Activated CD4-positive, alpha-beta memory T cell treated with anti-CD3 and anti-CD28 coated beads for 36 hours (primary cell): ENCODE measurements at regions not wholly inside any gene's neighbourhood (a gene's known extent, or its start where the extent isn't known, plus 50 kb on each side); places are given as distances from the start of the nearest gene placed in this dataset.

Source experiments
- CTCF ChIA-PET: fragments of 350-600 bp; sonication (Branson Sonifier 250); formaldehyde crosslinking; loops from one replicate; lab custom pipeline; 2021; ENCODE audit warnings: antibody characterized with exemption, inconsistent platforms; lab: Charles Lee
- POLR2A ChIA-PET: fragments of 350-600 bp; sonication (Branson Sonifier 250); formaldehyde crosslinking; loops from one replicate; lab custom pipeline; 2021; ENCODE audit warnings: antibody characterized with exemption; lab: Charles Lee
- DNase-seq: peaks from one replicate; pipeline ENCODE4 v3.0.0-alpha.2; 2020
- H3K27ac Mint-ChIP-seq: one replicate; pipeline ENCODE4 v1.8.0; 2021; ENCODE audit warnings: mixed read lengths
- H3K27me3 Mint-ChIP-seq: one replicate; pipeline ENCODE4 v1.8.0; 2021; ENCODE audit warnings: mixed read lengths
- H3K36me3 Mint-ChIP-seq: one replicate; pipeline ENCODE4 v1.8.0; 2021; ENCODE audit warnings: mixed read lengths
- H3K4me1 Mint-ChIP-seq: one replicate; pipeline ENCODE4 v1.8.0; 2021; ENCODE audit warnings: low read depth, mixed read lengths
- H3K4me3 Mint-ChIP-seq: one replicate; pipeline ENCODE4 v1.8.0; 2021; ENCODE audit warnings: mild to moderate bottlenecking, mixed read lengths
- H3K9me3 Mint-ChIP-seq: one replicate; pipeline ENCODE4 v1.8.0; 2021; ENCODE audit warnings: mixed read lengths
- intact Hi-C: fragments of 100-400 bp; cut with micrococcal nuclease; formaldehyde crosslinking; loops from one replicate; pipeline ENCODE4 v1.15.1; 2023

DNA sequence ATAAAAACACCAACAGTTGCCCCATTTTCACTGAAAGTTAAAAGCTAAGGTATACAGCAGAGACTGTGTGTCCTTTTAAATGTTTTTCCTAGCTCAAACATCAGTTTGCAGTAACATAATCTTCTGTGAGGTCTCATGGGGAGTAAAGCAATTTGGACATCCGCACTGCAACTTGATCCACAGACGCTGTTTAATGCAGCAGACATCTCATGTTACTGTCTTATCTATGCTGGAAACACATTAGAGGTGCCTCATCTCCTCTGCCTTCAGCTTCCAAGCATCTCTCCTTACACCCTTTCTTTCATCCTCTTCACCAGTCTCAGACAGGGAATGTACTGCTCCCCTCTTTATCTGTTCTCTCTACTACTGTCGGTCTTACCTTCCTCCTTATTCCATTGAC lies 53.7 kb upstream of the ATP11B start:
- POLR2A ChIA-PET, result no interaction called here
- Mint-ChIP-seq H3K4me3 (no peak overlapping the region), H3K36me3 (no peaks in the 10 kb centered on the region), H3K4me1 (no peaks in the 10 kb centered on the region), H3K27me3 (peaks cover 5% of the 10 kb centered on the region), H3K27ac (no peak overlapping the region), H3K9me3 (no peaks in the 10 kb centered on the region)
- CTCF ChIA-PET, result no interaction called here
- intact Hi-C loops, result loop anchor here (5.0 kb wide), 1 partner anchor 732 kb away; no protein-coding TSS in a partner anchor
- no peak for DNase-seq

DNA sequence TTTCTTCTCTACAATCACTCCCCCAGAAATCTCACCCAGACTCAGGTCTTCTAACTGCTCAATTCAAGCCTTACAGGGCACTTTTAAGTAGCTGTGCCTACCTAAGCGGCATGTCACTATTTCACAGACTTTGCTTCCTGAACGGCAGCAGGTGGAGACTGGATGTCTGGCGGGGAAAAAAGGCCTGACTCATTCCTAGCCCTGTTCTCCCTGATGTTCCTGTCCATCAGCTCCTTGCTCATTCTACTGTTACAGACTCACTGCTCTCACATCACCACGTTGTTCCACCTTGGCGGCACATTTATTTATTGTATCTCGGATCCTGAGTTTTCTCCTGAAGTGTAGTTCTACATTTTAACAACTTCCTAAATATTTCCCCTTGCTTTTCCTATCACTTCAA lies 52.6 kb upstream of the ATP11B start:
- POLR2A ChIA-PET, result no interaction called here
- CTCF ChIA-PET, result no interaction called here
- intact Hi-C loops, result no loop called here
- DNase-seq, result no peak
- H3K9me3 Mint-ChIP-seq, result no peaks in the 10 kb centered on the region
- no peak overlapping the region for H3K4me3 Mint-ChIP-seq
- H3K27me3 Mint-ChIP-seq, result peaks cover 5% of the 10 kb centered on the region
- no peaks in the 10 kb centered on the region for H3K4me1 Mint-ChIP-seq
- H3K27ac Mint-ChIP-seq, result no peak overlapping the region
- no peaks in the 10 kb centered on the region for H3K36me3 Mint-ChIP-seq

DNA sequence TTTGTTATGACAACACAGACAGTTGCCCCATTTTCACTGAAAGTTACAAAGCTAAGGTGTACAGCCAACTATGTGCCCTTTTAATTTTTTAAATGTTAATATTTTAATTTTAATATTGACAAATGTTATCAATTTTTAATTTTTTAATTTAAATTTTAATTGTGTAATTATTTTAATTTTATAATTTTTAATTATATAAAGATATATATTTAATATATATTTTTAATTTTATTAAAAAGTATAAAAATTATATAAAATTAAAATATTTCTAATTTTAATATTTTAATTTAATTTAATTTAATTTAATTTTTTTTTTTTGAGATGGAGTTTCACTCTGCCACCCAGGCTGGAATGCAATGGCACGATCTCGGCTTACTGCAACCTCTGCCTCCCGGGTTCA lies 52.1 kb upstream of the ATP11B start:
- Mint-ChIP-seq H3K27me3 (peaks cover 5% of the 10 kb centered on the region), H3K9me3 (no peaks in the 10 kb centered on the region), H3K36me3 (no peaks in the 10 kb centered on the region), H3K27ac (no peak overlapping the region), H3K4me3 (no peak overlapping the region), H3K4me1 (no peaks in the 10 kb centered on the region)
- CTCF ChIA-PET, result no interaction called here
- DNase-seq, result no peak
- intact Hi-C loops, result no loop called here
- POLR2A ChIA-PET, result no interaction called here
